HepG2 (cell line): ENCODE measurements at regions not wholly inside any gene's neighbourhood (a gene's known extent, or its start where the extent isn't known, plus 50 kb on each side); places are given as distances from the start of the nearest gene placed in this dataset.

Experiments
- FOXK2 ChIP-seq: fragments of 450-650 bp; IDR thresholded peaks from 2 replicates; pipeline ENCODE4 v1.6.1; 2016
- GTF2F1 ChIP-seq: fragments of 150-350 bp; IDR thresholded peaks from 2 replicates; pipeline ENCODE4 v1.6.1; 2014; ENCODE audit warnings: low read length
- HMG20B ChIP-seq: conservative IDR thresholded peaks from 2 replicates; pipeline ENCODE4 v1.6.1; 2016; ENCODE audit warnings: missing genetic modification reagents, missing compliant biosample characterization
- ZNF138 ChIP-seq: sonication (generic); formaldehyde crosslinking; IDR thresholded peaks from 2 replicates; pipeline ENCODE4 v1.5.0; 2020; ENCODE audit warnings: mild to moderate bottlenecking, low read depth, missing genetic modification reagents
- ZNF432 ChIP-seq: sonication (generic); formaldehyde crosslinking; IDR thresholded peaks from 2 replicates; pipeline ENCODE4 v1.5.0; 2020; ENCODE audit warnings: missing genetic modification reagents, mild to moderate bottlenecking, borderline replicate concordance
- TF ChIP-seq, protein P1 (sequence below): sonication (generic); formaldehyde crosslinking; IDR thresholded peaks from 2 replicates; pipeline ENCODE4 v1.5.1; 2020; ENCODE audit warnings: mild to moderate bottlenecking, missing genetic modification reagents, moderate library complexity

DNA sequence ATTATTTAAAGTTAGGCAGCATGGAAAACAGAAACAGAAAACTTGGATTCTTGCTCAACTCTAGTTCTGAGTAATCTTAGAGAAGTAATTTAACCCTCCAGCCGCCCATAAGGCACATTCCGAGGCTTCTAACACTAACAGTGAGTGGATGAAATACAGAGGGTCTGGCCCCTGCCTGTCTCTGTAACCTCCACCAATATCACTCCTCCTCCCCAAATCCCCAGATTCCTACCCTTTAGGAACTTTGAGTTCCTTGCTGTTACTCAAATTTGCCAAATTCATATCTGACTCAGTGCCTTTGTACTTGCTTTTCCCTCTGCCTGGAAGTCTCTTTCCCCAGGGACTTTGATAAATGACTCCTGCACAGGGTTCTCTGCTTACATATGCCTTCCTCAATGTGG lies 112.5 kb upstream of the TGFBR2 start:
- no peak for TF ChIP-seq ZNF432 (CRISPR knock-in tag)
- TF ChIP-seq GTF2F1 = no peak
- TF ChIP-seq HMG20B = no peak
- TF ChIP-seq, protein P1, sequence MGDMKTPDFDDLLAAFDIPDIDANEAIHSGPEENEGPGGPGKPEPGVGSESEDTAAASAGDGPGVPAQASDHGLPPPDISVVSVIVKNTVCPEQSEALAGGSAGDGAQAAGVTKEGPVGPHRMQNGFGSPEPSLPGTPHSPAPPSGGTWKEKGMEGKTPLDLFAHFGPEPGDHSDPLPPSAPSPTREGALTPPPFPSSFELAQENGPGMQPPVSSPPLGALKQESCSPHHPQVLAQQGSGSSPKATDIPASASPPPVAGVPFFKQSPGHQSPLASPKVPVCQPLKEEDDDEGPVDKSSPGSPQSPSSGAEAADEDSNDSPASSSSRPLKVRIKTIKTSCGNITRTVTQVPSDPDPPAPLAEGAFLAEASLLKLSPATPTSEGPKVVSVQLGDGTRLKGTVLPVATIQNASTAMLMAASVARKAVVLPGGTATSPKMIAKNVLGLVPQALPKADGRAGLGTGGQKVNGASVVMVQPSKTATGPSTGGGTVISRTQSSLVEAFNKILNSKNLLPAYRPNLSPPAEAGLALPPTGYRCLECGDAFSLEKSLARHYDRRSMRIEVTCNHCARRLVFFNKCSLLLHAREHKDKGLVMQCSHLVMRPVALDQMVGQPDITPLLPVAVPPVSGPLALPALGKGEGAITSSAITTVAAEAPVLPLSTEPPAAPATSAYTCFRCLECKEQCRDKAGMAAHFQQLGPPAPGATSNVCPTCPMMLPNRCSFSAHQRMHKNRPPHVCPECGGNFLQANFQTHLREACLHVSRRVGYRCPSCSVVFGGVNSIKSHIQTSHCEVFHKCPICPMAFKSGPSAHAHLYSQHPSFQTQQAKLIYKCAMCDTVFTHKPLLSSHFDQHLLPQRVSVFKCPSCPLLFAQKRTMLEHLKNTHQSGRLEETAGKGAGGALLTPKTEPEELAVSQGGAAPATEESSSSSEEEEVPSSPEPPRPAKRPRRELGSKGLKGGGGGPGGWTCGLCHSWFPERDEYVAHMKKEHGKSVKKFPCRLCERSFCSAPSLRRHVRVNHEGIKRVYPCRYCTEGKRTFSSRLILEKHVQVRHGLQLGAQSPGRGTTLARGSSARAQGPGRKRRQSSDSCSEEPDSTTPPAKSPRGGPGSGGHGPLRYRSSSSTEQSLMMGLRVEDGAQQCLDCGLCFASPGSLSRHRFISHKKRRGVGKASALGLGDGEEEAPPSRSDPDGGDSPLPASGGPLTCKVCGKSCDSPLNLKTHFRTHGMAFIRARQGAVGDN (CRISPR knock-in tag) = no peak
- TF ChIP-seq ZNF138 = no peak
- TF ChIP-seq FOXK2 = no peak
